NCI-H1694 treated with DMSO at 0.1 percent for 48 hours (cell line): ENCODE measurements at regions not wholly inside any gene's neighbourhood (a gene's known extent, or its start where the extent isn't known, plus 50 kb on each side); places are given as distances from the start of the nearest gene placed in this dataset.

Experiments
- DNase-seq: peaks from one replicate; lab custom pipeline; 2025; lab: John Stamatoyannopoulos, UW

GRCh38 chr4:13181681-13182080, 302.5 kb downstream of the RAB28 start:
- DNase-seq, result no peak

- no peak for DNase-seq
Measured at GRCh38 chr4:13180701-13181100, 303.4 kb downstream of the RAB28 start.

- DNase-seq, result no peak
Measured at GRCh38 chr4:13178621-13179020, 305.5 kb downstream of the RAB28 start.

GRCh38 chr4:13176741-13177142, 307.4 kb downstream of the RAB28 start:
- DNase-seq, result no peak

- DNase-seq, result no peak
Measured at GRCh38 chr4:13174926-13175325, 309.2 kb downstream of the RAB28 start.

GRCh38 chr4:13174001-13174400, 310.1 kb downstream of the RAB28 start:
- no peak for DNase-seq

- DNase-seq, result no peak
Measured at GRCh38 chr4:13171292-13172057, 312.7 kb downstream of the RAB28 start.

GRCh38 chr4:13169731-13170525, 314.2 kb downstream of the RAB28 start:
- no peak for DNase-seq

GRCh38 chr4:13168326-13168725, 315.8 kb downstream of the RAB28 start:
- DNase-seq, result no peak

- DNase-seq, result no peak
Measured at GRCh38 chr4:13166214-13166613, 317.9 kb downstream of the RAB28 start.

- DNase-seq, result no peak
Measured at GRCh38 chr4:13164783-13165331, 319.3 kb downstream of the RAB28 start.

- DNase-seq, result no peak
Measured at GRCh38 chr4:13162886-13163285, 321.3 kb downstream of the RAB28 start.

GRCh38 chr4:13160920-13161319, 323.2 kb downstream of the RAB28 start:
- no peak for DNase-seq

- DNase-seq, result no peak
Measured at GRCh38 chr4:13159041-13159620, 325.0 kb downstream of the RAB28 start.

GRCh38 chr4:13151194-13151593, 332.9 kb downstream of the RAB28 start:
- no peak for DNase-seq

GRCh38 chr4:13143222-13144070, 340.7 kb downstream of the RAB28 start:
- no peak for DNase-seq

- DNase-seq, result no peak
Measured at GRCh38 chr4:13142726-13143125, 341.4 kb downstream of the RAB28 start.

- DNase-seq, result no peak
Measured at GRCh38 chr4:13142191-13142590, 341.9 kb downstream of the RAB28 start.

- no peak for DNase-seq
Measured at GRCh38 chr4:13137390-13137789, 346.8 kb downstream of the RAB28 start.

GRCh38 chr4:13133700-13134099, 350.4 kb downstream of the RAB28 start:
- no peak for DNase-seq

- DNase-seq, result no peak
Measured at GRCh38 chr4:13130848-13131247, 353.3 kb downstream of the RAB28 start.

GRCh38 chr4:13129095-13129494, 355.0 kb downstream of the RAB28 start:
- DNase-seq, result no peak
